ENCODE measurements at regions not wholly inside any gene's neighbourhood (a gene's known extent, or its start where the extent isn't known, plus 50 kb on each side); places are given as distances from the start of the nearest gene placed in this dataset.
"Not testable (repeated sequence)": the region's sequence is repeated elsewhere in the genome, so short reads cannot be mapped to it uniquely, and the experiment has no call there.

GRCh38 chr13:22938576-22938975 is 242.2 kb upstream of the SGCG start:
- no peaks in the 10 kb centered on the region for H3K27me3 ChIP-seq
- 91 to 95% (median 93%) methylated on average over 18 to 22 of the region's 22 CpGs for WGBS, 4 donors
- TF ChIP-seq CTCF (IDR thresholded peaks at IDR 0.05) = no peak
- no peak for TF ChIP-seq POLR2A (IDR thresholded peaks at IDR 0.05)
- intact Hi-C loops (cut with DNase I) = no loop called here
- H3K27ac ChIP-seq = no peak overlapping the region
- H3K4me1 ChIP-seq = no peaks in the 10 kb centered on the region
- DNase-seq = no peak
- no peaks in the 10 kb centered on the region for H3K9me3 ChIP-seq
- H3K4me3 ChIP-seq = no peak overlapping the region
- H3K36me3 ChIP-seq = no peaks in the 10 kb centered on the region
- ATAC-seq = no peak

- Histone ChIP-seq H3K9me3 (no peaks in the 10 kb centered on the region), H3K4me3 (no peak overlapping the region), H3K27me3 (no peaks in the 10 kb centered on the region), H3K36me3 (no peaks in the 10 kb centered on the region), H3K27ac (no peak overlapping the region), H3K4me1 (no peaks in the 10 kb centered on the region)
- DNase-seq = no peak
- no peak for TF ChIP-seq POLR2A (IDR thresholded peaks at IDR 0.05)
- TF ChIP-seq CTCF (IDR thresholded peaks at IDR 0.05) = no peak
- intact Hi-C loops (cut with DNase I) = no loop called here
- WGBS, 4 donors = 57 to 82% (median 76%) methylated on average over 2 to 3 of the region's 3 CpGs
- ATAC-seq = no peak
Measured at GRCh38 chr13:22939157-22939556, 241.6 kb upstream of the SGCG start.

GRCh38 chr13:22940090-22940710 is 240.6 kb upstream of the SGCG start:
- Histone ChIP-seq H3K4me1 (no peaks in the 10 kb centered on the region), H3K27ac (no peak overlapping the region), H3K4me3 (no peak overlapping the region), H3K27me3 (no peaks in the 10 kb centered on the region), H3K9me3 (no peaks in the 10 kb centered on the region), H3K36me3 (no peaks in the 10 kb centered on the region)
- WGBS, 4 donors = 82 to 94% (median 88%) methylated on average over 8 to 11 of the region's 11 CpGs
- TF ChIP-seq CTCF (IDR thresholded peaks at IDR 0.05) (no peak), POLR2A (IDR thresholded peaks at IDR 0.05) (no peak)
- no peak for ATAC-seq
- DNase-seq = no peak
- intact Hi-C loops (cut with DNase I) = loop anchor here in 2 of 10 donors (10.0 kb wide), 1 partner anchor 1425 kb away; no protein-coding TSS in a partner anchor

GRCh38 chr13:22940736-22941135 is 240.0 kb upstream of the SGCG start:
- intact Hi-C loops (cut with DNase I) = loop anchor here in 2 of 10 donors (10.0 kb wide), 1 partner anchor 1424 kb away; no protein-coding TSS in a partner anchor
- H3K4me1 ChIP-seq = no peaks in the 10 kb centered on the region
- peaks cover 0 to 3% (median 0%) of the 10 kb centered on the region in 9 donors for H3K27me3 ChIP-seq
- H3K27ac ChIP-seq = no peak overlapping the region
- TF ChIP-seq CTCF (IDR thresholded peaks at IDR 0.05) = no peak
- TF ChIP-seq POLR2A (IDR thresholded peaks at IDR 0.05) = no peak
- 79 to 89% (median 84%) methylated on average over 13 to 14 of the region's 14 CpGs for WGBS, 4 donors
- no peak overlapping the region for H3K4me3 ChIP-seq
- no peaks in the 10 kb centered on the region for H3K9me3 ChIP-seq
- DNase-seq = no peak
- no peaks in the 10 kb centered on the region for H3K36me3 ChIP-seq
- ATAC-seq = no peak

- not testable (repeated sequence) for H3K4me1 ChIP-seq, H3K27ac ChIP-seq, H3K27me3 ChIP-seq, DNase-seq, H3K9me3 ChIP-seq, ATAC-seq, H3K36me3 ChIP-seq, H3K4me3 ChIP-seq
- WGBS, 4 donors = 74 to 95% (median 85%) methylated on average over 4 to 7 of the region's 8 CpGs
- intact Hi-C loops (cut with DNase I) = loop anchor here in 2 of 10 donors (10.0 kb wide), 1 partner anchor 1423 kb away; no protein-coding TSS in a partner anchor
Measured at GRCh38 chr13:22941495-22941894, 239.3 kb upstream of the SGCG start.

GRCh38 chr13:22942831-22943230 is 237.9 kb upstream of the SGCG start:
- not testable (repeated sequence) for H3K4me1 ChIP-seq
- 86 to 89% (median 88%) methylated on average over 11 to 14 of the region's 14 CpGs for WGBS, 4 donors
- intact Hi-C loops (cut with DNase I) = loop anchor here in 2 of 10 donors (10.0 kb wide), 1 partner anchor 1422 kb away; no protein-coding TSS in a partner anchor

More at GRCh38 chr13:22942831-22943230, 237.9 kb upstream of the SGCG start:
- not testable (repeated sequence) for ATAC-seq, DNase-seq, H3K36me3 ChIP-seq, H3K27me3 ChIP-seq, H3K4me3 ChIP-seq, H3K27ac ChIP-seq, H3K9me3 ChIP-seq
